DOHH2 (cell line): ENCODE measurements at regions not wholly inside any gene's neighbourhood (a gene's known extent, or its start where the extent isn't known, plus 50 kb on each side); places are given as distances from the start of the nearest gene placed in this dataset.

ENCODE experiments used
- H3F3A ChIP-seq: fragments of 200-600 bp; sonication (generic), shearing (Covaris generic); 2 replicates; pipeline ENCODE4 v1.6.0; 2016; ENCODE audit warnings: antibody characterized with exemption, mild to moderate bottlenecking; ENCODE audit not compliant: control insufficient read depth, insufficient read depth
- H3K27ac ChIP-seq: fragments of 200-600 bp; sonication (generic); 2 replicates; pipeline ENCODE4 v1.5.1; 2014; ENCODE audit warnings: low read depth, mild to moderate bottlenecking, low read length, moderate library complexity
- H3K27me3 ChIP-seq: fragments of 200-600 bp; sonication (generic); 2 replicates; pipeline ENCODE4 v1.6.1; 2014; ENCODE audit warnings: mild to moderate bottlenecking, low read length, mixed read lengths; ENCODE audit not compliant: control insufficient read depth
- H3K36me3 ChIP-seq: fragments of 200-600 bp; sonication (generic); 2 replicates; pipeline ENCODE4 v1.6.1; 2014; ENCODE audit warnings: mild to moderate bottlenecking, low read length, moderate library complexity, mixed read lengths; ENCODE audit not compliant: control insufficient read depth
- H3K4me1 ChIP-seq: fragments of 200-600 bp; sonication (generic); 2 replicates; pipeline ENCODE4 v1.6.1; 2014; ENCODE audit warnings: mild to moderate bottlenecking, low read length, mixed read lengths; ENCODE audit not compliant: control insufficient read depth
- H3K4me2 ChIP-seq: fragments of 200-600 bp; sonication (generic); 2 replicates; pipeline ENCODE4 v1.6.0; 2014; ENCODE audit warnings: mild to moderate bottlenecking, low read length, moderate library complexity
- H3K4me3 ChIP-seq: fragments of 200-600 bp; sonication (generic); 2 replicates; pipeline ENCODE4 v1.5.1; 2014; ENCODE audit warnings: mild to moderate bottlenecking, low read length, mixed read lengths
- H3K79me2 ChIP-seq: fragments of 200-600 bp; sonication (generic); 2 replicates; pipeline ENCODE4 v1.6.1; 2014; ENCODE audit warnings: mild to moderate bottlenecking, low read length, mixed read lengths; ENCODE audit not compliant: control insufficient read depth
- H3K9me2 ChIP-seq: fragments of 200-600 bp; sonication (generic); replicated peaks from 2 replicates; pipeline ENCODE4 v1.6.1; 2014; ENCODE audit warnings: mild to moderate bottlenecking, low read length, mixed read lengths; ENCODE audit not compliant: control insufficient read depth
- H3K9me3 ChIP-seq: fragments of 200-600 bp; sonication (generic); 2 replicates; pipeline ENCODE4 v1.6.1; 2014; ENCODE audit warnings: antibody characterized with exemption, low read length, mixed read lengths; ENCODE audit not compliant: control insufficient read depth, insufficient read depth
- H4K20me1 ChIP-seq: fragments of 200-600 bp; sonication (generic); 2 replicates; pipeline ENCODE4 v1.6.0; 2014; ENCODE audit warnings: low read depth, mild to moderate bottlenecking, antibody characterized with exemption, low read length, moderate library complexity; ENCODE audit not compliant: control insufficient read depth, insufficient read depth
- CTCF ChIP-seq: fragments of 200-600 bp; sonication (generic); IDR thresholded peaks from one replicate; pipeline ENCODE4 v1.5.1; 2014; ENCODE audit warnings: antibody characterized with exemption, mild to moderate bottlenecking, low read depth, low read length; ENCODE audit not compliant: poor library complexity, severe bottlenecking
- EZH2phosphoT487 ChIP-seq: fragments of 200-600 bp; sonication (generic); IDR thresholded peaks from 2 replicates; pipeline ENCODE4 v1.6.1; 2017; ENCODE audit warnings: borderline replicate concordance, mild to moderate bottlenecking, antibody characterized with exemption, low read length, moderate library complexity, mixed read lengths

- H3K36me3 ChIP-seq, result no peaks in the 10 kb centered on the region
- H4K20me1 ChIP-seq, result no peaks in the 10 kb centered on the region
- H3K4me3 ChIP-seq, result no peak overlapping the region
- no peaks in the 10 kb centered on the region for H3K27me3 ChIP-seq
- TF ChIP-seq EZH2phosphoT487 (no peak), CTCF (no peak)
- no peak overlapping the region for H3K4me2 ChIP-seq
- no peaks in the 10 kb centered on the region; the same call in 1 of the 2 replicates for H3K9me2 ChIP-seq
- H3K79me2 ChIP-seq, result no peaks in the 10 kb centered on the region
- no peaks in the 10 kb centered on the region for H3F3A ChIP-seq
- no peaks in the 10 kb centered on the region for H3K9me3 ChIP-seq
- H3K27ac ChIP-seq, result no peak overlapping the region
- no peaks in the 10 kb centered on the region for H3K4me1 ChIP-seq
Measured at GRCh38 chr1:68717330-68717729, 220.4 kb upstream of the DEPDC1 start.

GRCh38 chr1:68720476-68720875, 223.6 kb upstream of the DEPDC1 start:
- H3K27me3 ChIP-seq, result no peaks in the 10 kb centered on the region
- H3K4me3 ChIP-seq, result no peak overlapping the region
- no peaks in the 10 kb centered on the region for H3K4me1 ChIP-seq
- no peaks in the 10 kb centered on the region for H3K9me3 ChIP-seq
- H3K36me3 ChIP-seq, result no peaks in the 10 kb centered on the region
- no peaks in the 10 kb centered on the region for H3K79me2 ChIP-seq
- H4K20me1 ChIP-seq, result no peaks in the 10 kb centered on the region
- no peaks in the 10 kb centered on the region for H3F3A ChIP-seq
- H3K4me2 ChIP-seq, result no peak overlapping the region
- TF ChIP-seq EZH2phosphoT487 (no peak), CTCF (no peak)
- H3K27ac ChIP-seq, result no peak overlapping the region
- H3K9me2 ChIP-seq, result no peaks in the 10 kb centered on the region; the same call in 1 of the 2 replicates

- Histone ChIP-seq H3K4me2 (no peak overlapping the region), H3K27me3 (no peaks in the 10 kb centered on the region), H4K20me1 (no peaks in the 10 kb centered on the region), H3K4me1 (no peaks in the 10 kb centered on the region), H3K79me2 (no peaks in the 10 kb centered on the region), H3K27ac (no peak overlapping the region), H3K9me2 (no peaks in the 10 kb centered on the region; the same call in 1 of the 2 replicates), H3K9me3 (no peaks in the 10 kb centered on the region), H3F3A (no peaks in the 10 kb centered on the region), H3K36me3 (no peaks in the 10 kb centered on the region), H3K4me3 (no peak overlapping the region)
- TF ChIP-seq CTCF (no peak), EZH2phosphoT487 (no peak)
Measured at GRCh38 chr1:68723791-68724190, 226.9 kb upstream of the DEPDC1 start.
